HuH-7.5 (cell line): ENCODE measurements at regions not wholly inside any gene's neighbourhood (a gene's known extent, or its start where the extent isn't known, plus 50 kb on each side); places are given as distances from the start of the nearest gene placed in this dataset.

ENCODE experiments used
- DNase-seq: peaks from one replicate; pipeline ENCODE4 v3.0.0; 2011; ENCODE audit warnings: low spot score

GRCh38 chr18:27899893-27900292, 277.0 kb downstream of the CDH2 start:
- no peak for DNase-seq

- DNase-seq, result no peak
Observed at GRCh38 chr18:27894746-27895145, 282.2 kb downstream of the CDH2 start.

- no peak for DNase-seq
Observed at GRCh38 chr18:27887711-27888495, 289.0 kb downstream of the CDH2 start.

GRCh38 chr18:27887287-27887686, 289.6 kb downstream of the CDH2 start:
- no peak for DNase-seq

- DNase-seq, result no peak
Observed at GRCh38 chr18:27879540-27879939, 297.4 kb downstream of the CDH2 start.

- DNase-seq, result no peak
Observed at GRCh38 chr18:27871726-27872125, 305.2 kb downstream of the CDH2 start.

GRCh38 chr18:27869735-27870134, 307.2 kb downstream of the CDH2 start:
- DNase-seq, result no peak

GRCh38 chr18:27865431-27865830, 311.5 kb downstream of the CDH2 start:
- DNase-seq, result no peak

GRCh38 chr18:27863780-27864430, 313.0 kb downstream of the CDH2 start:
- no peak for DNase-seq

- DNase-seq, result no peak
Observed at GRCh38 chr18:27862041-27862682, 314.8 kb downstream of the CDH2 start.

- no peak for DNase-seq
Observed at GRCh38 chr18:27861539-27861938, 315.4 kb downstream of the CDH2 start.

- DNase-seq, result no peak
Observed at GRCh38 chr18:27860701-27861107, 316.2 kb downstream of the CDH2 start.

GRCh38 chr18:27860011-27860410, 316.9 kb downstream of the CDH2 start:
- DNase-seq, result no peak

- DNase-seq, result no peak
Observed at GRCh38 chr18:27856820-27857219, 320.1 kb downstream of the CDH2 start.

GRCh38 chr18:27855486-27855885, 321.4 kb downstream of the CDH2 start:
- DNase-seq, result no peak

GRCh38 chr18:27854631-27855030, 322.3 kb downstream of the CDH2 start:
- DNase-seq, result no peak

- DNase-seq, result no peak
Observed at GRCh38 chr18:27848336-27848735, 328.6 kb downstream of the CDH2 start.

- peak; percentile 2 for DNase-seq
Observed at GRCh38 chr18:27847412-27847811, 329.5 kb downstream of the CDH2 start.

- no peak for DNase-seq
Observed at GRCh38 chr18:27845897-27846296, 331.0 kb downstream of the CDH2 start.

- DNase-seq, result no peak
Observed at GRCh38 chr18:27843783-27844777, 332.9 kb downstream of the CDH2 start.

- DNase-seq, result no peak
Observed at GRCh38 chr18:27839141-27839540, 337.8 kb downstream of the CDH2 start.

GRCh38 chr18:27838225-27838624, 338.7 kb downstream of the CDH2 start:
- no peak for DNase-seq
